A549 (cell line): ENCODE measurements at regions not wholly inside any gene's neighbourhood (a gene's known extent, or its start where the extent isn't known, plus 50 kb on each side); places are given as distances from the start of the nearest gene placed in this dataset.

Experiments
- CHD2 ChIP-seq: fragments of 150-350 bp; IDR thresholded peaks from 2 replicates; pipeline ENCODE4 v1.6.1; 2014; ENCODE audit warnings: low read length; ENCODE audit not compliant: partially characterized antibody
- CTCF ChIP-seq: fragments of >200 bp; sonication (Bioruptor Twin); formaldehyde crosslinking; IDR thresholded peaks from 3 replicates; pipeline ENCODE4 v1.5.1; 2016
- EP300 ChIP-seq, 2 experiments: fragments of >200 bp; sonication (Bioruptor Twin); formaldehyde crosslinking; IDR thresholded peaks; 2 replicates in 1 of 2; 3 replicates in 1 of 2; pipeline ENCODE4 v1.6.1; 2016 to 2017
- JUN ChIP-seq, 2 experiments: fragments of >200 bp; sonication (Bioruptor Twin); formaldehyde crosslinking; IDR thresholded peaks; 2 replicates in 1 of 2; 3 replicates in 1 of 2; pipeline ENCODE4 v1.6.1; 2016 to 2017
- POLR2A ChIP-seq: IDR thresholded peaks from 2 replicates; pipeline ENCODE4 v1.6.1; 2012; ENCODE audit warnings: mild to moderate bottlenecking, low read length
- SMC3 ChIP-seq: fragments of >200 bp; sonication (Bioruptor Twin); formaldehyde crosslinking; IDR thresholded peaks from 3 replicates; pipeline ENCODE4 v1.6.1; 2018; ENCODE audit warnings: inconsistent platforms
- ZC3H11A ChIP-seq: fragments of 450-650 bp; IDR thresholded peaks from 2 replicates; pipeline ENCODE4 v1.6.1; 2014; ENCODE audit warnings: antibody characterized with exemption, mild to moderate bottlenecking

GRCh38 chr11:112765337-112765736 is 195.9 kb upstream of the NCAM1 start:
- no peak for TF ChIP-seq ZC3H11A
- no peak for TF ChIP-seq CTCF
- TF ChIP-seq POLR2A: no peak
- TF ChIP-seq SMC3: no peak
- no peak for TF ChIP-seq JUN (IDR thresholded peaks at IDR 0.05)
- TF ChIP-seq CHD2: no peak
- TF ChIP-seq EP300 (IDR thresholded peaks at IDR 0.05): no peak
